ENCODE measurements at regions not wholly inside any gene's neighbourhood (a gene's known extent, or its start where the extent isn't known, plus 50 kb on each side); places are given as distances from the start of the nearest gene placed in this dataset.

DNA sequence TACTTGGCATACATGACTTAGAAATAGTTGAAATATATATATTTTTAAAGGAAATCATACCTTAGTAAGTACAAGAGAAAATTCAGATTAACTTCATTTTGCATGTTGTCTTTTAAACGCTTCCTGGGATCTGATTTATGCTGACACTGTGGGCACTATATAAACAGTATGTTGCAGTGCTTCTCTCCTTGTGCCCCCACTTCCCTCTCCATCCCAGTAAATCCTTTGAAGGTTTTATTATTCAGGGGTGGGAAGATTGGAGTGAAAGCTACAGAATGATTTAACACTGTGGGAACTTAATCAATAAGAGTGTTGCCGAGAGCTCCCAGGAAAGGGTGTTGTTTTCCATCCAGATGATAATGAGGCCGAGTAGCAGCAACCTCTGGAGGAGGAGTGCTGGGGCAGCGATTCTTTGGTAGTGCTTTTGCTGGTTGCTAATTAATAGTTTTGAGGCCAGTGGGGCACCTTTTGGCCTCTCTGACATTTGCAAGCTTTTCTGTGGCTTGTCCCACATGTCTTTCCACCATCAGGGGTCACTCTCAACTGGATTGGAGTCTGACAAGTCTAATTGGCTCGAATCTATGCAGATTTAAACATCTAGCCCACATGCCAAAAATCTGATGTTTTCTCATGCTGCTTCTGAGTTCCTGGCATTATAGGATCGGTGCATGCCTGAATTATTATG is 183.0 kb upstream of the MMS22L start:
- TF ChIP-seq, protein P1, sequence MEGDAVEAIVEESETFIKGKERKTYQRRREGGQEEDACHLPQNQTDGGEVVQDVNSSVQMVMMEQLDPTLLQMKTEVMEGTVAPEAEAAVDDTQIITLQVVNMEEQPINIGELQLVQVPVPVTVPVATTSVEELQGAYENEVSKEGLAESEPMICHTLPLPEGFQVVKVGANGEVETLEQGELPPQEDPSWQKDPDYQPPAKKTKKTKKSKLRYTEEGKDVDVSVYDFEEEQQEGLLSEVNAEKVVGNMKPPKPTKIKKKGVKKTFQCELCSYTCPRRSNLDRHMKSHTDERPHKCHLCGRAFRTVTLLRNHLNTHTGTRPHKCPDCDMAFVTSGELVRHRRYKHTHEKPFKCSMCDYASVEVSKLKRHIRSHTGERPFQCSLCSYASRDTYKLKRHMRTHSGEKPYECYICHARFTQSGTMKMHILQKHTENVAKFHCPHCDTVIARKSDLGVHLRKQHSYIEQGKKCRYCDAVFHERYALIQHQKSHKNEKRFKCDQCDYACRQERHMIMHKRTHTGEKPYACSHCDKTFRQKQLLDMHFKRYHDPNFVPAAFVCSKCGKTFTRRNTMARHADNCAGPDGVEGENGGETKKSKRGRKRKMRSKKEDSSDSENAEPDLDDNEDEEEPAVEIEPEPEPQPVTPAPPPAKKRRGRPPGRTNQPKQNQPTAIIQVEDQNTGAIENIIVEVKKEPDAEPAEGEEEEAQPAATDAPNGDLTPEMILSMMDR (IDR thresholded peaks at IDR 0.05), result no peak
- no peak for TF ChIP-seq POLR2A (IDR thresholded peaks at IDR 0.05)
